NOMO-1 (cell line): ENCODE measurements at regions not wholly inside any gene's neighbourhood (a gene's known extent, or its start where the extent isn't known, plus 50 kb on each side); places are given as distances from the start of the nearest gene placed in this dataset.

ENCODE experiments used
- DNase-seq, 2 experiments: peaks; one replicate each; lab custom pipeline; 2025; ENCODE audit not compliant: unreplicated experiment in 2 of 2; lab: John Stamatoyannopoulos, UW

DNA sequence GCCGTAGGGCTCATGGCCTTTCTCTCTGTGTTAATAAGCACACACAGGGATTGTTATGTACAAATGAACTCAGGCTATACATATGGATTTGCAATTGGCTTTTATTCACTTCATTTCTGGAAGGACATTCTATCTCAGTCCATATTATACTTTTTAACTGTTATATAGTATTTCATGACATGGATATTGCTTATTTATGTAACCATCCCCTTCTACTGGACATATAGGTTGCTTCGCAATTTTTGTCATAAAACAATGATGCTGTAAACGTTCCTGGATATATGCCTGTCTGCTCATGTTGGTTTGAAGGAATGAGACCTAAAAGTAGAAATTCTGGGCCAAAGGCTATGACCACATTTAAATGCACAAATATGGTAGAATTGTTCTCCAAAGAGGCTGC lies 158.1 kb downstream of the BCOR start:
- DNase-seq, result no peak

DNA sequence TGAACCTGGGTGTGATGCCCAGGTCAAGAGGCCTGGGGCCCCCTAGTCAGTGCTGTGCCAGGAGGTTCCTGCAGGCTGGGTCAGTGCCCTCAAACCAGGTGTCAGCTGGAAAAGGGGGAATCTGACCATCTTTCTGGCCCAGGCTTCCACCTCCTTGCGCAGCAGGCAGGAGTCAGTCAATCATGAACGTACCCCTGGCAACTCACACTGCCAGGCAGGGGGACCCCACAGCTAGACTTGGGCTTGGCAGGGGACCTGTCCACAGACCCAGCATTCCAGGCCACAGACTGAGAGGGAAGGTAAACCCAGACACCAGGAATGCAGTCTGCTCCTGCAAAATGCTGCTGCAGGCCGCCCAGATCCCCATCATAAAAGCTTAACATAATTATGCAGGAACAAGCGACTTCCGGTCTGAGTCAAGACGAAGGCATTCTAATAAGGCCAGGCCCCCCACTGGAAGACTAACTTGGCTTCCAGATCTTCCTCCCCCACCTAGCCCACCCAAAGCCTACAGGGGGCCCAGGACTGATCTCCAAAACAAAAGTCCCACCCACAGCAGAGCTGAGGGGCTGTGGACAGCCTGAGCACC lies 156.3 kb downstream of the BCOR start:
- DNase-seq, result no peak

GRCh38 chrX:39944416-39944815 lies 153.3 kb downstream of the BCOR start:
- DNase-seq, result no peak

- no peak for DNase-seq
Measured at GRCh38 chrX:39945709-39946108, 152.0 kb downstream of the BCOR start.

- DNase-seq, result no peak
Measured at GRCh38 chrX:39946822-39947221, 150.9 kb downstream of the BCOR start.

DNA sequence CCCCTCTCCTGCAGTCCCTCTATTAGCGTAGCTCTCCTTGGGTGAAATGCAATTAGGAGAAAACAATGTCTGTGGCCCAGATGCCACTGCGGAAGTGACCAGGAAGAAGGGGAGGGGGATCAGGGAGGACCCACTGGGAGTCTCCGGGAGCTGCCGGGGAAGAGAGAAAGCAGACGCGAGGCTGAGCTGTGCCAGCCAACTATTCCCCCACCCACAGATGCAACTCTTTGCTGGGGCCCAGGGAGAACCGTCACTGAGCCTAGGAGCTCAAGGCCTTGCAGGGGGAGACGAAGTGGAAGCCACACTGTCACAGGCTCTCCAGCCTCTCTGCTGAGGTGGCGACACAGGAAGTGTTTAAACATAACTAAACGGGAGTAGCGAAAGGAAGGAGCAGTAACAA lies 149.2 kb downstream of the BCOR start:
- DNase-seq, result no peak

GRCh38 chrX:39950018-39950688 lies 147.6 kb downstream of the BCOR start:
- no peak for DNase-seq

GRCh38 chrX:39952989-39953388 lies 144.8 kb downstream of the BCOR start:
- no peak for DNase-seq

DNA sequence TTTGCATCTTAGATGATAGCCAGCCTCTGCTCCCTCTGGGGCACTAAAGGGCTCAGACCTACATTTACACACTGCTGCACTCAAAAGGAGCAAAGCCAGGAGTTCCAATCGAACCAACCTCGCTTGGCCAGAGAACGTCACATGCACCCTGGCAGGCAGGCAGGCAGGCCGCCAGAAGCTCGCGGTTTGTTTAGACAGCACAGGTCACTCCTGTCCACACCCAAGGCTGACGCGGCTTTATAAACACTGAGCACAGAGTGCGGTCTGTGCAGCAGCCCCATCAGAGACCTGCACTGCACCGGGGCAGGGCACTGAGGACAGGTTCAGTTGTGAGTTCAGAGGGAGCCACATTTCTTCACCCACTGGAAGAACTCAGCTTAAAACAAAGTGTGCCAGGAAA lies 143.9 kb downstream of the BCOR start:
- DNase-seq, result no peak

- DNase-seq, result no peak
Measured at GRCh38 chrX:39954851-39955250, 142.9 kb downstream of the BCOR start.

GRCh38 chrX:39955625-39956024 lies 142.1 kb downstream of the BCOR start:
- peak in 1 of 2 experiments; percentile 8 for DNase-seq

- no peak for DNase-seq
Measured at GRCh38 chrX:39956803-39957394, 140.9 kb downstream of the BCOR start.

GRCh38 chrX:39957816-39958566 lies 139.8 kb downstream of the BCOR start:
- no peak for DNase-seq

GRCh38 chrX:39958850-39959249 lies 138.9 kb downstream of the BCOR start:
- DNase-seq, result no peak

GRCh38 chrX:39960219-39960618 lies 137.5 kb downstream of the BCOR start:
- no peak for DNase-seq

- no peak for DNase-seq
Measured at GRCh38 chrX:39961441-39961840, 136.3 kb downstream of the BCOR start.

DNA sequence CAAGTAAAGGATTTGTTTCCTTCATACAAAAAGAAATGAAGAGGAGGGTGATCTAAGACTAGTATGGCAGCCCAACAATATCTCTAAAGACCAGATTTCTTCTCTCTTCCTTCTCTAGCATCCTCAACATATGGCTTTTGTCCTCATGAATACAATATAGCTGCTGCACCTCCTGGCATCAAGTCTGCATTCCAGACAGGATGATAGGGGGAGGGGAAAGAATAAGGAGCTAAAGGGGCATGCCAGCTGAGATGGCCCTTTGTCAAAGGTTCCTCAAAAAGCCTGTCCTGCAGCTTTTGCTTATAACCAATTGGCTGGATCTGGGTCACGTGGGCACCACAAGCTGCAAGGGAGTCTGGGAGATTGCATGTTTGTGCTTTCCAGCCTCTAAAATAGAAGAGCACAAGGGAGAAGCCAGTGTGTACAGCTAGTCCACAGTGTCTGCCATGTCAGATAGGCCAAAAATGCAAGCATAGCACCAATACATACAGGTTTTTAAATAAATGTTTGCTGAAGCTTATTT lies 132.6 kb downstream of the BCOR start:
- no peak for DNase-seq

GRCh38 chrX:39966176-39966575 lies 131.6 kb downstream of the BCOR start:
- no peak for DNase-seq

- no peak for DNase-seq
Measured at GRCh38 chrX:39967348-39967747, 130.4 kb downstream of the BCOR start.

DNA sequence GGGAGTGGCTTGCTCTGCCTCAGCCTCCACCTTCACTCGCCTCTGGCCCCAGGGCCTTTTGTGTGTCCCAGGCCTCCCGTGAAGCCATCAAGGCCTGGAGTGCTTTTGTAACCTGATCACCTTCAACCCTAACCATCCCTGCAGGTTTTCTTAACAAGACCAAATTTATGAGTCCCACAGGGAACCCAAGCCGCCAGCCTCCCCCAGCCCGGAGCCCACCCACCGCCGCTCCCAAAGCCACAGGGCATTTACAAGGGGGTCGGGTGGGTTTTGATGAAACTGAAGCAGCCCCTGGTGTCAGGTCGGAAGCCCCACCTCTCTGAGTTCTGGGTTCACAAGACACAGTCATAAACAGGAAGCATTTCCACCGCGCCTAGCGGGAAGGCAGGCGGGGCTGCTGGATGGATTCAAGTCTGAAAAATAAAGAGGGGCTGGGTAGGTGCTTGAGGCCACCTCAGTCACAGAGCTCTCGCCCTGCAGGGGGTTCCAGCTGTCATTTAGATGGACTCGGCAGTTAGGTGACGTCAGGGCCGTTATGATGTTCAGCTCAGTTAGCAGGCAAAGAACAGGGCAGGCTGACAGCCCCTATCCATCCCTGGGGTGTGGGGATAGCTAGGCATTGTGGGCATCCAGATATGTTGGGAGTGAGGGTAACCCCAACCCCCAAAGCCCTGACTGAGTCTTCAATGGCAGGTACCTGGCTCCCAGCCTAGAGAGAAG lies 128.5 kb downstream of the BCOR start:
- DNase-seq, result no peak
